Psoas muscle (tissue), 7 donors: ENCODE measurements at regions not wholly inside any gene's neighbourhood (a gene's known extent, or its start where the extent isn't known, plus 50 kb on each side); places are given as distances from the start of the nearest gene placed in this dataset.

Source experiments
- ATAC-seq, 4 donors: fragments of 200-7000 bp; cut with Tn5 transposase; one replicate each; pipeline ENCODE4 v1.9.1; 2020; ENCODE audit warnings: moderate library complexity in 3 of 4, mild to moderate bottlenecking in 2 of 4
- DNase-seq, 2 donors: peaks; one replicate each; pipeline ENCODE4 v3.0.0-alpha.2; 2020
- H3K27ac ChIP-seq: fragments of 200-600 bp; one replicate; pipeline ENCODE4 v1.8.0; 2022
- H3K27me3 ChIP-seq, 3 donors: fragments of 200-600 bp in 1 of 3; one replicate each; pipeline versions ENCODE4 v1.6.1 to v1.8.0; 2013 to 2022; ENCODE audit warnings: low read length in 2 of 3, mild to moderate bottlenecking in 2 of 3, moderate library complexity in 1 of 3; ENCODE audit not compliant: insufficient read depth in 3 of 3
- H3K36me3 ChIP-seq, 2 donors: fragments of 200-600 bp in 1 of 2; one replicate each; pipeline versions ENCODE4 v1.6.1 to v1.8.0; 2013 to 2022; ENCODE audit warnings: low read depth in 1 of 2, mild to moderate bottlenecking in 1 of 2, moderate library complexity in 1 of 2; ENCODE audit not compliant: insufficient read depth in 1 of 2
- H3K4me1 ChIP-seq: fragments of 200-600 bp; one replicate; pipeline ENCODE4 v1.8.0; 2022
- H3K4me3 ChIP-seq: fragments of 200-600 bp; one replicate; pipeline ENCODE4 v1.8.0; 2022; ENCODE audit warnings: mild to moderate bottlenecking
- H3K9me3 ChIP-seq: fragments of 200-600 bp; one replicate; pipeline ENCODE4 v1.8.0; 2022
- WGBS, 3 donors: extraction: QIAGEN DNeasy Blood & Tissue Kit; methylation state at CpG; one replicate each; pipeline versions ENCODE4 v1.1.6 to v1.1.7; 2013; 5-methylcytosine and 5-hydroxymethylcytosine counted together
- intact Hi-C, 2 donors: fragments of 100-400 bp; cut with DNase I; formaldehyde crosslinking; loops; one replicate each; pipeline versions ENCODE4 v1.11.0 to v1.14.2; 2022
- TF ChIP-seq, protein P1 (sequence below): fragments of 200-600 bp; IDR thresholded peaks from one replicate; pipeline ENCODE4 v1.8.0; 2022; ENCODE audit warnings: antibody characterized with exemption
- donor health status: healthy with polysubstance abuse.
- donor health status: DM: no; HTN: no; CAD: no; lungs with moderate emphysema.
- donor health status: Bipolar disorder and iron deficiency.
- donor health status: healthy.
- donor health status: DM: yes; HTN: yes; CAD: no.
- donor health status: DM: no; HTN: no; CAD: no.
- donor health status: DM: yes; HTN: yes; CAD: no.

DNA sequence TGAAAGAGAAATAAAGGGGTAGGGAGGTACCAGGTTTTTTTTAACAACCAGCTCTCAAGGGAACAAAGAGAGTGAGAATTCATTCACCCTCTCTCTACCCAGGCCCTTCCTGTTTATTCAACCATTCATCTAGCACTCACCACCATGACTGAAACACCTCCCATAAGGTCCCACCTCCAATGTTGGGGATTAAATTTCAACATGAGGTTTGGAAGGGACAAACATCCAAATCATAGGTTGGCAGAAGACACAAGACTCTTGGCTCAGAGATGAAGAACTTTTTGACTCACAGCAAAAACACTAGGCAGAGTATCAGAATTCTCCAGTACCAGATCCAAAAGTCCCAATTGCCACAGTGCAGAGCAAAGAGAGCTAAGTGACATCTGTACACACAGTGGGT is 186.3 kb downstream of the EDN1 start:
- H3K4me3 ChIP-seq: no peak overlapping the region
- H3K27me3 ChIP-seq: no peaks in the 10 kb centered on the region
- no peaks in the 10 kb centered on the region for H3K4me1 ChIP-seq
- no peaks in the 10 kb centered on the region for H3K9me3 ChIP-seq
- intact Hi-C loops: no loop called here
- TF ChIP-seq, protein P1, sequence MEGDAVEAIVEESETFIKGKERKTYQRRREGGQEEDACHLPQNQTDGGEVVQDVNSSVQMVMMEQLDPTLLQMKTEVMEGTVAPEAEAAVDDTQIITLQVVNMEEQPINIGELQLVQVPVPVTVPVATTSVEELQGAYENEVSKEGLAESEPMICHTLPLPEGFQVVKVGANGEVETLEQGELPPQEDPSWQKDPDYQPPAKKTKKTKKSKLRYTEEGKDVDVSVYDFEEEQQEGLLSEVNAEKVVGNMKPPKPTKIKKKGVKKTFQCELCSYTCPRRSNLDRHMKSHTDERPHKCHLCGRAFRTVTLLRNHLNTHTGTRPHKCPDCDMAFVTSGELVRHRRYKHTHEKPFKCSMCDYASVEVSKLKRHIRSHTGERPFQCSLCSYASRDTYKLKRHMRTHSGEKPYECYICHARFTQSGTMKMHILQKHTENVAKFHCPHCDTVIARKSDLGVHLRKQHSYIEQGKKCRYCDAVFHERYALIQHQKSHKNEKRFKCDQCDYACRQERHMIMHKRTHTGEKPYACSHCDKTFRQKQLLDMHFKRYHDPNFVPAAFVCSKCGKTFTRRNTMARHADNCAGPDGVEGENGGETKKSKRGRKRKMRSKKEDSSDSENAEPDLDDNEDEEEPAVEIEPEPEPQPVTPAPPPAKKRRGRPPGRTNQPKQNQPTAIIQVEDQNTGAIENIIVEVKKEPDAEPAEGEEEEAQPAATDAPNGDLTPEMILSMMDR: no peak
- DNase-seq: no peak
- H3K36me3 ChIP-seq: no peaks in the 10 kb centered on the region
- ATAC-seq: no peak
- no peak overlapping the region for H3K27ac ChIP-seq

DNA sequence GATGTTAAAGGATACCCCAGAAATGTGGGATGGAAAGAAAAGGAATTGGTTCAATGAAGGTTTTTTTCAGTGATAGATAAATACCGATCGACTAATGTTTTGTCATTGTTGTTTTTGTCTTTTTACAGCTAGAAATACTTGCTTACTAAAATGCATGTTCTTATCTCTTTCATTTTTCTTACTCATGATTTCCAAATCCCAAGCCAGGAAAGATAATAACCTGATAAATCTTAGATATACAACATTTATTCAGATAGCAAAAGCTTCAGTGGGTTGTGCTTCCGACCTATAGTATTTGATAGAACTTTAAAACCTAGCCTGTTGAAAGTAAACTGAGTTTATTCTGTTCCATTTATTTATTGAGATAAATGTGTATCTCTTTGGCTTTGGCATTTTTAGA is 187.5 kb downstream of the EDN1 start:
- no peak for ATAC-seq
- TF ChIP-seq, protein P1: no peak
- no peak overlapping the region for H3K4me3 ChIP-seq
- 92 to 96% (median 94%) methylated on average over 3 of the region's 3 CpGs for WGBS, 3 donors
- H3K27me3 ChIP-seq: no peaks in the 10 kb centered on the region
- no peaks in the 10 kb centered on the region for H3K4me1 ChIP-seq
- H3K36me3 ChIP-seq: no peaks in the 10 kb centered on the region
- no peak overlapping the region for H3K27ac ChIP-seq
- no peak for DNase-seq
- H3K9me3 ChIP-seq: no peaks in the 10 kb centered on the region
- intact Hi-C loops: no loop called here

DNA sequence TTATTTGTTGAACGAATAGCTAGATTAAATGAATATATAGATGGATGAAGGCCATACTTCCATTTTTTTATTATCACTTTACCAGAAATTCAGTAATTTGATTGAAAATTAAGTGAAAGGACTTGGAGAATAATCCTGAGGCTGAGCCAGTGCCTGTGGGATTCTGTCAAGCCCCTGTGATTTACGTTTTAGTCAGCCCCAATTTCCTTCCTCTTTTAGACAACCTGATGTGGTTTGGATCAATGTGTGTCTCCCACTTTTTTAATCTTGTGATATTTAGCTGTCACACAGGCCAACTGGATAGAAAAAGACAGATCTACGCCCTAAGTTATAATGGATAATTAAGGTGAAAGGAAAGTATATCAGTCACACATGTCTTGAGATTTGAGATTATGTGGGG is 188.8 kb downstream of the EDN1 start:
- intact Hi-C loops: no loop called here
- H3K4me1 ChIP-seq: no peaks in the 10 kb centered on the region
- TF ChIP-seq, protein P1: no peak
- DNase-seq: no peak
- no peak overlapping the region for H3K27ac ChIP-seq
- ATAC-seq: no peak
- 80 to 84% (median 80%) methylated on average over 3 of the region's 3 CpGs for WGBS, 3 donors
- H3K9me3 ChIP-seq: no peaks in the 10 kb centered on the region
- H3K36me3 ChIP-seq: no peaks in the 10 kb centered on the region
- no peaks in the 10 kb centered on the region for H3K27me3 ChIP-seq
- H3K4me3 ChIP-seq: no peak overlapping the region

DNA sequence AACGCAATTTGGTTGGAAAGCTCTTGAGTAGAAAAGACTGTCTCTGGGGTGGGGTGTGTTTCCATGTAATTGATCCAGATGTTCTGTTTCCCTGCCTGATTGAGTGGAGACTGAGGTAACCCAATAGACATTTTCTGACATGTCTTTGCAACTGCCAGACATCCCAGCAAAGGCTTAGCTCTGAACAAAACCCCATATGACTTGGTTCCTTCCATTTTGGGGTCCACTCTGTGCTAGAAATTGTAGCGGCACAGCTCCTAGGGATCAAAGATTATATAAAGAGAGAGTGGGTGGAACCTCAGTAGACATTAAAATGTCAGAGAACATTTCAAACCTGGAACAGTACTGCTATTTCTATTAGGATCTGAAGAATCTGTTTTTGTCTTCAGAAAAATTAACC is 189.3 kb downstream of the EDN1 start:
- WGBS, 3 donors: 90 to 96% (median 95%) methylated on average over 2 of the region's 2 CpGs
- no peaks in the 10 kb centered on the region for H3K4me1 ChIP-seq
- no peak overlapping the region for H3K27ac ChIP-seq
- ATAC-seq (no peak), DNase-seq (no peak)
- TF ChIP-seq, protein P1: no peak
- H3K9me3 ChIP-seq: no peaks in the 10 kb centered on the region
- H3K4me3 ChIP-seq: no peak overlapping the region
- H3K36me3 ChIP-seq: no peaks in the 10 kb centered on the region
- H3K27me3 ChIP-seq: no peaks in the 10 kb centered on the region
- intact Hi-C loops: no loop called here

DNA sequence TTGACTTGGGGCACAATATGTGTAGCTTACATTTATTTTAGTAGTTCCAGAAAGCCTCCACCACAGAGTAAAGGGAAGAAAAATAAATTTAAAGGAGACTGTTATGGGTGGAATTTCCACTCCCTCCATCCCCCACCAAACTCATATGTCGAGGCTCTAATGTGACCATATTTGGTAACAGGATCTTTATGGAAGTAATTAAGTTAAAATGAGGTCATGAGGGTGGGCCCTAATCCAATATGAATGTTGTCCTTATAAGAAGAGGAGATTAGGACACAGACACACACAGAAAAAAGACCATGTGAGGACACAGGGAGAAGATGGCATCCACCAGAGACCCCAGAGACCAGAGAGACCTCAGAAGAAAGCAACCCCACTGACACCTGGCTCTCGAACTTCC is 189.7 kb downstream of the EDN1 start:
- TF ChIP-seq, protein P1: no peak
- Histone ChIP-seq H3K36me3 (no peaks in the 10 kb centered on the region), H3K4me1 (no peaks in the 10 kb centered on the region), H3K9me3 (no peaks in the 10 kb centered on the region), H3K27ac (no peak overlapping the region), H3K4me3 (no peak overlapping the region), H3K27me3 (no peaks in the 10 kb centered on the region)
- DNase-seq (no peak), ATAC-seq (no peak)
- 62 to 72% (median 65%) methylated on average over 2 of the region's 2 CpGs for WGBS, 3 donors
- intact Hi-C loops: no loop called here
